Astrocyte of the spinal cord (primary cell): ENCODE measurements at regions not wholly inside any gene's neighbourhood (a gene's known extent, or its start where the extent isn't known, plus 50 kb on each side); places are given as distances from the start of the nearest gene placed in this dataset.

Experiments
- DNase-seq: peaks from one replicate; pipeline ENCODE4 v3.0.0; 2011; ENCODE audit warnings: low read depth, low spot score
- H3K4me3 ChIP-seq: 2 replicates; pipeline ENCODE4 v1.5.1; 2011; ENCODE audit warnings: low read depth, mild to moderate bottlenecking, low read length, moderate library complexity
- in situ Hi-C: cut with HindIII; loops from 2 replicates; pipeline ENCODE4 v1.10.0; 2017; ENCODE audit warnings: low sequenced_read_pairs
- TF ChIP-seq, protein P1 (sequence below): IDR thresholded peaks from 2 replicates; pipeline ENCODE4 v1.5.1; 2012; ENCODE audit warnings: low read depth, mild to moderate bottlenecking, low read length, inconsistent platforms

DNA sequence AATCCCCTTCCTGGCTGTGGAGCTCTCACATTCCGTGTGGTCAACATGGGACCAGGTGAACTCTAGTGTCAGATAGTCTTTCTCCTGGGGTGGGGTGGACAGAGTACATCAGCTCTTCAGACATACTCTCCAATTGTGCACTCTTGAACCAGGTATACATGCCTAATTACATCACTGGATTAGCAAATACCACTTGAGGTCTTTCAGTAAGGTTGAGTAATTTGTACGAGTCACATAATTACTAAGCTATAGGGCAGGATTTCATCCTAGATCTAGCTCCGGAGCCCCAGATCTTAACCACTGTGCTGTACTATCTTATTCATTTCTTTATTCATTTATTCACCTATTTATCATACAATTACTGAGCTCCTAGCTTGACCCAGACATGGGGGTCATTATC lies 821.3 kb downstream of the TFAP2A start:
- in situ Hi-C loops, result no loop called here
- TF ChIP-seq, protein P1, sequence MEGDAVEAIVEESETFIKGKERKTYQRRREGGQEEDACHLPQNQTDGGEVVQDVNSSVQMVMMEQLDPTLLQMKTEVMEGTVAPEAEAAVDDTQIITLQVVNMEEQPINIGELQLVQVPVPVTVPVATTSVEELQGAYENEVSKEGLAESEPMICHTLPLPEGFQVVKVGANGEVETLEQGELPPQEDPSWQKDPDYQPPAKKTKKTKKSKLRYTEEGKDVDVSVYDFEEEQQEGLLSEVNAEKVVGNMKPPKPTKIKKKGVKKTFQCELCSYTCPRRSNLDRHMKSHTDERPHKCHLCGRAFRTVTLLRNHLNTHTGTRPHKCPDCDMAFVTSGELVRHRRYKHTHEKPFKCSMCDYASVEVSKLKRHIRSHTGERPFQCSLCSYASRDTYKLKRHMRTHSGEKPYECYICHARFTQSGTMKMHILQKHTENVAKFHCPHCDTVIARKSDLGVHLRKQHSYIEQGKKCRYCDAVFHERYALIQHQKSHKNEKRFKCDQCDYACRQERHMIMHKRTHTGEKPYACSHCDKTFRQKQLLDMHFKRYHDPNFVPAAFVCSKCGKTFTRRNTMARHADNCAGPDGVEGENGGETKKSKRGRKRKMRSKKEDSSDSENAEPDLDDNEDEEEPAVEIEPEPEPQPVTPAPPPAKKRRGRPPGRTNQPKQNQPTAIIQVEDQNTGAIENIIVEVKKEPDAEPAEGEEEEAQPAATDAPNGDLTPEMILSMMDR, result no peak
- DNase-seq, result no peak
- H3K4me3 ChIP-seq, result no peak overlapping the region

DNA sequence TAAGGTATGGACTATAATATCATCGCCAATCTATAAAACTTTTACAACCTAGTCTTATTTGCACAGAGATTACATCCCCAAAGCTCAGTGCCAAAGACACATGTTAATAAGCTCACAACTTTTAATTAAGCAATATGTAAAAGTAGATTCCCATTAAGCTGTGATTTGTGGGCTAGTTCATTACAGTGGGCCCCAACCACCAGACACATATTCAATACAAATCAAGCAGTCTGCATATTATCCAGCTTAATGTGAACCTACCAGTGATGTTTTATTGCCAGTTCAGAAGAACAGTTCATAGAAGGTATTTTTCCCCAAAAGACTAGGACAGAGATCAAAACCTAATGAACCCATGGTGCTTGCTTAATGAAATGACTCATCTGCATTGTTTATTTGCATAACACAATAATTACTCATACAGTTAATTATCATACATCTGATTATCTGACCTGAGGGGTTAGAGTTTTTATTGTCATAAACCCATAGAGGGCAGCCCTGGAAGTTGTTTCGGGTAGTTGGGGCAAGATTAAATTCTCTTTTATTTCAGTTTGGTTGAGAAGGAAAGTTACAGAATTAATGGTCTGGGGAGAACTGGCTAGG lies 831.0 kb downstream of the TFAP2A start:
- DNase-seq, result no peak
- TF ChIP-seq, protein P1, result no peak
- in situ Hi-C loops, result no loop called here

DNA sequence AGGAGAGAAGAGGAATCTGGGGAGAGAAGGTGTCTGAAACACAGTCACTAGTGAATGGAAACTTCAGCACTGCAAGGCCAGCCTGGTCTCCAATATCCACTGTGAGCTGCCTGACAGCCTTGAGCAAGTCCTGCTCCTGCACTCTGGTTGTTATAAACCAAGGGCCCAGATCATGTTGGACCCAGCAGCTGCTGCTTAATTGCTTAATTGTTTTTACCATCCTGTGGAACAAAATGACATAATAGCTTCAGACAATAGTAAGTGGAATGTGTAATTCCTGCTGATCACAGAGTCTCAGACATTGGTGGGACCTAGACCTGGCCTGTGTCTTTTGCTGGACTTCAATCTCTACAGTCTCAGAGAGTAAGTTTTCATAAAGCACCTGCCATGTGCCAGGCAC lies 833.7 kb downstream of the TFAP2A start:
- H3K4me3 ChIP-seq, result no peak overlapping the region
- in situ Hi-C loops, result no loop called here
- DNase-seq, result no peak
- TF ChIP-seq, protein P1, result no peak

More for the DNA sequence above, 831.0 kb downstream of the TFAP2A start:
- H3K4me3 ChIP-seq, result no peak overlapping the region

DNA sequence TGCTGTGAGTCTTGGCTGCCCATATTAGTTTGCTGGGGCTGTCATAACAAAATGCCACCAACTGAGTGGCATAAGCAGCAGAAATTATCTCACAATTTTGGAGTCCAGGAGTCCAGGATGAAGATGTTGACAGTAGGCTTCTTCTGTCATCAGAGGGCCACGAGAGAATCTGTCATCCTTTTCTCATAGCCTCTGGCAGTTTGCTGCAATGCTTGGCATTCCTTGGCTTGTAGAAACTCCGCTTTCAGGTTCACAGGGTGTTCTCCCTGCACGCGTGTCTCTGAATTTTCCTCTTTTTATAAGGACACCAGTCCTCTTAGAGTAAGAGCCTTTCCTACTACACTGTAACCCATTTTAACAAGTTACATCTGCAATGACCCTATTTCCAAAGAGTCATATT lies 838.4 kb downstream of the TFAP2A start:
- TF ChIP-seq, protein P1, result no peak
- H3K4me3 ChIP-seq, result no peak overlapping the region
- in situ Hi-C loops, result no loop called here
- no peak for DNase-seq

DNA sequence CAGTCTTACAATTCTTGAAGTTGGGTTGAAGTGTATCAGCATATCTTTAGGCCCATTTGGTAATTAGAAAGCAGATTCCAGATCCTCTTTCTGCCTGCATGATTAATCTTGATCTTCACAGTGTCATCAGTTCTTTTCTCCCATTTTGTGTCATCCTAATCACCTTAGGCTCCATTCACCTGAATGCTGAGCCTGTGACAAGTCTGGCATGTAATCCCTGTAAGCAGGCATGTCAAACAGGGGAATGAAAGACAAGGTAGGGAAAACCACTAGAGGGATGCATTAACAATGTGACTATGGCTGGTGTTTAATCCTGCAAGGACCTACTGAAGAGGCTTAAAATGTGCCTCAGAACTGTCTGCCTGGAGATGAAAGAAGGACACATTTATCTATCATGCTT lies 848.8 kb downstream of the TFAP2A start:
- no peak overlapping the region for H3K4me3 ChIP-seq
- no peak for DNase-seq
- TF ChIP-seq, protein P1, result no peak
- in situ Hi-C loops, result no loop called here

DNA sequence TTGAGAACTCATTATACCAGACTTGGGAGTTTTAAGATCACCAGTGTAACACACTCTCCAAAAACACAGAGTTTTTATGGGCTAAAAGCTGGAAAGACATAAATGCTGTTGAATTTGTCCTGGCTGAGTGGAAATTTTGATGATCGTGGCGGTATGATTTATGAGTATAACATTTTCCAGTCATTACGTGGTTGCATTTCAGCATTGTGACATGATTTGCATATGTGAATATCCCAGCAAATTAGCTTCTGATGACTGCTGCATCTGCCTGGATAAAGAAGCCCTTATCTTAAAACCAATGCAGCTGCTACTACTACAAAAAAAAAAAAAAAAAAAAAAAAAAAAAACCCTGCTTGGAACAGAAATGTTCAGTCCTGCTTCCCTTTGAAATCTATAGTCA lies 850.9 kb downstream of the TFAP2A start:
- DNase-seq, result no peak
- H3K4me3 ChIP-seq, result no peak overlapping the region
- TF ChIP-seq, protein P1, result no peak
- in situ Hi-C loops, result no loop called here

DNA sequence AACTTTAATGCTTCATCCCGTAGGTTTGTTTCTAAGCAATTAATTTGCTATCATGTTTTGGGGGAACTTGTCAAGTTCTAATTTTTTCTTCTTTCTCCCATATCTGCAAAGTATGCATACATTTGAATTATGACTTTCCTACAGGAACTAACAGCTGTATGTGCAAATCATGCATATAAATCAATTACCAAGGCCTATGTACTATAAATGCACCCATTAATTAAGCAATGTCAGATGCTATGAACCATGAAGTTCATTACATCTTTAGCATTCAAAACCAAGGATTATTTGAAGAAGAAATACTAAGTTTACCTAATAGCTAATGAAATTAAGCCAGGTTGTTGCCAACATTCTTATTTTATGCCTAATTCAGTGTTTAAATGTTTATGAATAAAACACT lies 851.3 kb downstream of the TFAP2A start:
- H3K4me3 ChIP-seq, result no peak overlapping the region
- no peak for DNase-seq
- TF ChIP-seq, protein P1, result no peak
- in situ Hi-C loops, result no loop called here
